ENCODE measurements at regions not wholly inside any gene's neighbourhood (a gene's known extent, or its start where the extent isn't known, plus 50 kb on each side); places are given as distances from the start of the nearest gene placed in this dataset.

GRCh38 chr12:115206801-115207200 is 522.8 kb upstream of the TBX3 start:
- Histone ChIP-seq H3K79me2 (ENCODE audit: insufficient read depth, low read length) (no peaks in the 10 kb centered on the region), H4K20me1 (ENCODE audit: insufficient read depth) (no peaks in the 10 kb centered on the region), H3K4me3 (replicated peaks in 1 of 2; ENCODE audit: low read depth in 1 of 2, low read length in 2 of 2) (no peak overlapping the region), H3K9me2 (ENCODE audit: insufficient read depth) (no peaks in the 10 kb centered on the region), H3K9ac (ENCODE audit: low read length) (no peak overlapping the region), H3K27me3 (ENCODE audit: insufficient read depth, low read length) (peaks cover 8% of the 10 kb centered on the region; the same call in 1 of the 2 replicates), H3K4me2 (ENCODE audit: low read length) (no peak overlapping the region), H3K9me3 (ENCODE audit: control insufficient read depth in 1 of 2, insufficient read depth in 1 of 2, low read depth in 1 of 2, low read length in 2 of 2) (no peaks in the 10 kb centered on the region), H2AFZ (ENCODE audit: low read depth, low read length, poor library complexity, severe bottlenecking) (no peak overlapping the region), H3K4me1 (ENCODE audit: control insufficient read depth in 1 of 2, insufficient read depth in 2 of 2, low read length in 2 of 2) (peaks cover 0 to 8% of the 10 kb centered on the region in 2 experiments; a peak in 1 of 4 replicates), H3K36me3 (ENCODE audit: control insufficient read depth in 1 of 2, insufficient read depth in 2 of 2, low read length in 2 of 2) (no peaks in the 10 kb centered on the region), H3K27ac (ENCODE audit: low read depth, low read length) (no peak overlapping the region)
- ChIA-PET RAD21 (ENCODE audit: low non-redundant PET in 1 of 2, low total read pairs in 2 of 2, uncharacterized antibody in 2 of 2, unreplicated experiment in 2 of 2) (no interaction called here), POLR2A (no interaction called here), CTCF (no interaction called here)
- ATAC-seq (no peak), DNase-seq (ENCODE audit: low read depth, low spot score) (no peak)
- no peak for TF ChIP-seq EZH2 (IDR thresholded peaks at IDR 0.05)
- TF ChIP-seq JUND (IDR thresholded peaks at IDR 0.05) = no peak
- TF ChIP-seq CEBPB (IDR thresholded peaks at IDR 0.05; ENCODE audit: low read depth) = no peak
- no peak for TF ChIP-seq TCF7L2 (IDR thresholded peaks at IDR 0.05; ENCODE audit: borderline replicate concordance, extremely low read depth, insufficient read depth, insufficient read length)
- no peak for TF ChIP-seq CBX3 (IDR thresholded peaks at IDR 0.05; ENCODE audit: low read depth)
- no peak for TF ChIP-seq YY1 (IDR thresholded peaks at IDR 0.05; ENCODE audit: extremely low read depth, insufficient replicate concordance, low read depth, low read length)
- TF ChIP-seq CTCF (IDR thresholded peaks at IDR 0.05 in 2 of 3, conservative IDR thresholded peaks at IDR 0.05 in 1 of 3; ENCODE audit: borderline replicate concordance in 1 of 3, insufficient read depth in 1 of 3, low read depth in 2 of 3, low read length in 2 of 3) = no peak
- no peak for TF ChIP-seq ZNF274 (IDR thresholded peaks at IDR 0.05; ENCODE audit: low read depth, low read length)
- TF ChIP-seq ELF1 (IDR thresholded peaks at IDR 0.05; ENCODE audit: borderline replicate concordance, low read depth) = no peak
- no peak for TF ChIP-seq MAX (IDR thresholded peaks at IDR 0.05)
- no peak for TF ChIP-seq RAD21 (IDR thresholded peaks at IDR 0.05; ENCODE audit: low read depth)
- TF ChIP-seq REST (IDR thresholded peaks at IDR 0.05; ENCODE audit: low read depth) = no peak
- TF ChIP-seq ZBTB33 (IDR thresholded peaks at IDR 0.05; ENCODE audit: extremely low read depth, insufficient replicate concordance, low read length) = no peak
- TF ChIP-seq SP1 (IDR thresholded peaks at IDR 0.05; ENCODE audit: low read depth) = no peak
- no peak for TF ChIP-seq EZH2phosphoT487 (IDR thresholded peaks at IDR 0.05; ENCODE audit: borderline replicate concordance)
- no peak for TF ChIP-seq POLR2A (IDR thresholded peaks at IDR 0.05; ENCODE audit: borderline replicate concordance, extremely low read depth, insufficient read depth, insufficient read length)
- intact Hi-C loops (cut with micrococcal nuclease) = no loop called here
- no TSS peak for BruUV-seq (replicated peaks)

Measured in HCT116 (cell line).